NCI-H345 treated with DMSO at 0.1 percent for 48 hours (cell line): ENCODE measurements at regions not wholly inside any gene's neighbourhood (a gene's known extent, or its start where the extent isn't known, plus 50 kb on each side); places are given as distances from the start of the nearest gene placed in this dataset.
"Not testable (repeated sequence)": the region's sequence is repeated elsewhere in the genome, so short reads cannot be mapped to it uniquely, and the experiment has no call there.

Source experiments
- DNase-seq: peaks from one replicate; lab custom pipeline; 2025; ENCODE audit not compliant: unreplicated experiment; lab: John Stamatoyannopoulos, UW

DNA sequence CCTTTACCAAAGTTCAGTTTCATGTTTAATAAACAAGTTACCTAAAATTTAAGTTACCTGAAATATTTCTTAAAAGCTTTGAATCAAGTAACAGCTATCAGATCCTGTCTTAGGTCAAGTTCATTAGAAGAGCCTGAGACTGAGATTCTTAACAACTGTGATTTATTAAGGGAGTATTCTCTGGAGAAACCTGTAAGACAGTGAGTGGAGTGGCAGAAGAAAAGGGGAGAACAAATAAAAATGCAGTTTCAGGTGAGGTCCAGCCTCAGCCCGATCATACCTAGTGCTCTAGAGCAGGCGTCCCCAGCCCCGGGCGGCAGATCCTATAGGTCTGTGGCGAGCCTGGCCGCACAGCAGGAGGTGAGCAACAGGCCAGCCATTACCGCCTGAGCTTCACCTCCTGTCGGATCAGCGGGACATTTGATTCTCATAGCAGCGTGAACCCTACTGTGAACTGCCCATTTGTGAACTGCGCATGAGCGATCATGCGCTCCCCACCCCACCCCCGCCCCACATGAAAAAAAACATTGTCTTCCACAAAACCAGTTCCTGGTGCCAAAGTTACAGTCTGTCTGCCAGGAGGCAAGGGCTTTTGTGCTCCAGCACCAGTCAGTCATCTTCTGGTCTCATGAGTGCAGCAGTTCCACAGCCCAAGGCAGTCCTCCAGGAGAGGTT, 59.2 kb upstream of the ADGRB3 start:
- no peak for DNase-seq

DNA sequence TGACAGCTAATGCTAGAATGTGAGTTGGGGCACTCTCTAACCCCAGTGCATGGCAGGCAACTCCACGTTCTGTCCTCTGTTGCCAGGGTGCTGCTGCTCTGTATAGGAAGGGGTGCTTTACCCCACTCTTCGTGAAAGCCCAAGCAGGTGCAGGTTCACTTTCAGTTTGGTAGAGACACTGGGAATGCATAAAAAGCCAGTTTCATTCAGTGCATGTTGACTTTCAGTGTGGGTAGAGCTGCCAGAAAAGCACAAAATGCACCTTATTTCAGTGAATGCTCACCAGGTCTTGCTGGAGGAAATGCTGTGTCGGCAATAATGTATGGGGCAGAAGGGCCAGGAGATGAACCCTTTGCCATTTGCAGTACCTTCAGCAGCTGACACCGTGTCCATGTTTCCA, 62.1 kb upstream of the ADGRB3 start:
- no peak for DNase-seq

GRCh38 chr6:68572525-68572924, 62.6 kb upstream of the ADGRB3 start:
- DNase-seq = no peak

DNA sequence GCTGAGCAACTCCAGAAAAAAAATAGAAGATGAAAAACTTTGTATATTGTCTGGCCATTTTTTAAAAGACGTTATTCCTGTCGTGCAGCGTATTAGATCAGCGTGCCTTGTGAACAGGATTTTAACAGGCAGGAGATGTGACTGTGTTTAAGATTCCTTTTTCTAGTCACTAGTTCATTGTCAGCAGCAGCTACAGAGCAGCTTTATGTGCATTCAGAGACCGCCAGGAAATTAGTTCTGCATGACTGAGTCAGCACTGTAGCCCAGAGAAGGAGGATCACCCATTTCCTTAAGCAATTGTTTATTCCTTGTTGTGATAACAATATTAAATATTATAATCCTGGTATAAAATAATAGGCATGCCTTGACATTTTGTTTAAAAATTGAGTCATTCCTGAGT, 75.4 kb upstream of the ADGRB3 start:
- DNase-seq = peak; percentile 21

DNA sequence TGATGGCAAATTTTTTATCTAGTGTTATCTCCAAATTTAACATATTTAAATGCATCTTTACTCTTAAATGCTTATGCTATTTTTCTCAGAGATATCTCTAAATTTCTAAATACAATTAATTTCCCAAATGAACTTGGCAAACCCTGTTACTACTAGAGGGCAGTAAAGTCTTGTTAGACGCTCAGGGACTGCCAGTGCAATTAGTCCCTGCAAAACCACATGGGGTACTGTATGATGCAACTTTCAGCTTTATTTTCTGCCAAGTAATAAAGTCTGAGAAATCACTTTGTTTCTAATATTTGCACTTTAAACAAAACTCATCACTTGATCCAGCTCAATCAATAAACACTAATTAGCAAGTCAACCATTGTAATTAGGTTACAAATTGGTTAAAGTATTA, 76.0 kb upstream of the ADGRB3 start:
- DNase-seq = peak; percentile 59

- DNase-seq = no peak
These were observed 88.5 kb upstream of the ADGRB3 start for GRCh38 chr6:68546620-68547019.

DNA sequence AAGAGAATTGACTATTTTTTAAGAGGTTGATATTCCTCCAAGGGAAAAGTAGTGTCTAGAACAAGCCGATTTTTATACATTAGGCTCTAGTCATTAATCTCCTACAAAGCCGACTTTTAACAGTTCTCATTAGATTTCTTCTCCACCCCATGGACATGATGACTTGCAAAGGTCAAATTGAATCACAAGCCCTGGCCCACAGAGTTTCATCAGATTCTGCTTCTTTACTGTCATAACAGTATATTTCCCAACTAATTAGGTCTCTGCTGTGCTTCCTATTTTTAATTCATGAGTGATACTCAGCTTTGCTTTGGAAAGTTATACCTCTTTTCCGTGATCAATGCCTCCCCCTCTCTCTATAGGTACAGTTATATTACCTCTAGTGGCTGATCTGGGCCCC, 90.6 kb upstream of the ADGRB3 start:
- no peak for DNase-seq

GRCh38 chr6:68533339-68533795, 101.7 kb upstream of the ADGRB3 start:
- no peak for DNase-seq

DNA sequence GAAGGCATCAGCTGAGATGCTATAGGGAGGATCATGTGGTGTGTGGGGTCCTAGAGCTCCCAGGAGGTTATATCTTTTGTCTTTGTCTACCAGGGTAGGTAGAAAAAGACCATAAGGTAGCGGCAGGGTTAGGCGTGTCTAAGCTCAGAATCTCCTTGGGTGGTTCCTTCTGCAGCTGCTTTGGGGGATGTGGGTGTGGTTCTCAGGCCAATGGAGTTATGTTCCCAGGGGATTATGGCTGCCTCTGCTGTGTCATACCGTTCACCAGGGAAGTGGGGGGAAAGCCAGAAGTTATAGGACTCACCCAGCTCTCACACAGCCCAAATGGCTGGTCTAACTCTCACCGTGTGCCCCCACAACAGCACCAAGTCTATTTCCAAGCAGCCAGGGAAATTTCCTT, 107.4 kb upstream of the ADGRB3 start:
- no peak for DNase-seq

GRCh38 chr6:68506911-68507310, 128.2 kb upstream of the ADGRB3 start:
- no peak for DNase-seq

DNA sequence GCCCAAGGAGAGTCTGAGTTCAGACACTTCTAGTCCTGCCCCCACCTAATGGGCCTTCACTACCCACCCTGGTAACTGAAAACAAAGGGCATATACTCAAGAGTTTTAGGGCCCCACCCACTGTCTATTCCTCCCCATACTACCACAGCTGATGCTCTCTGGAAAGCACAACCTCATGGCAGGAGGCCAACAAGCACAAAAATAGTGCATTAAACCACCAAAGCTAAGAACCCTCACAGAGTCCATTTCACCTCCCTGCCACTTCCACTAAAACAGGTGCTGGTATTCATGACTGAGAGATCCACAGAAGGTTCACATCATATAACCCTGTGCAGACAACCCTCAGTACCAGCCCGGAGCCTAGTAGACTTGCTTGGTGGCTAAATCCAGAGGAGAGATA, 132.1 kb upstream of the ADGRB3 start:
- DNase-seq = peak; percentile 4

DNA sequence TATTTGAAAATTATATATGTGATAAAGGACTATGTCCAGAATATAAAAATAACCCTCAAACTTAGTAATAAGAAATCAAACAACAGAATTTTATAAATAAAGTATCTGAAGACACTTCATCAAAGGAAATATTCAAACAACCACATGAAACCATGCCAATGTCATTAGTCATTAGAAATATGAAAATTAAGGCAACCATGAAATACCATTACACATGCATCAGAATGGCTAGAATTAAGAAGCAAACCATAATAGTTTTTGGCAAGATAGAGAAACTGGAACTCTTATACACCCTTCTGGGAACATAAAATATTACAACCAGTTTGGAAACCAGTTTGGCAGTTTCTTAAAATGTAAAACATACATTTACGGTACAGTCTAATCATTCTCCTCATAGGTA, 137.2 kb upstream of the ADGRB3 start:
- no peak for DNase-seq

GRCh38 chr6:68494880-68495279, 140.2 kb upstream of the ADGRB3 start:
- not testable (repeated sequence) for DNase-seq

DNA sequence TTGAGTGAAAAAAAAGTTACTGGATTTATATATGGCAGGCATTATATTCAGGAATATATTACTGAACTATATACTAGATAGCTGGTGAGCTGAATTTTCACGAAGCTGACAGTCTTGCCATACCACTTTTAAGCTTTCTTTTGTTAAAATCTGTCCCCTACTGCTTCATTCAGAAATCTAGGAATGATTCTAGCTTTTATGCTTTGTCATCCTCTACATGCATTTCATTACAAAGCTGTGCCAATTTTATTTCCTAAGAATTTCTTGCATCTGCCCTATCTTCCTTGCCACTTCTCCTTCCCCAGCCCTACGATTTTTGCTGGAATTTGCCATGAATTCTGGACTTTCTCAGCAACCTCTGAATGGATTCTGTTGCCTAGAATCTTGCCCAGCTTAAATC, 158.5 kb upstream of the ADGRB3 start:
- DNase-seq = no peak

- DNase-seq = no peak
These were observed 161.5 kb upstream of the ADGRB3 start for GRCh38 chr6:68473433-68474210.

- DNase-seq = no peak
These were observed 166.7 kb upstream of the ADGRB3 start for GRCh38 chr6:68468244-68468884.

DNA sequence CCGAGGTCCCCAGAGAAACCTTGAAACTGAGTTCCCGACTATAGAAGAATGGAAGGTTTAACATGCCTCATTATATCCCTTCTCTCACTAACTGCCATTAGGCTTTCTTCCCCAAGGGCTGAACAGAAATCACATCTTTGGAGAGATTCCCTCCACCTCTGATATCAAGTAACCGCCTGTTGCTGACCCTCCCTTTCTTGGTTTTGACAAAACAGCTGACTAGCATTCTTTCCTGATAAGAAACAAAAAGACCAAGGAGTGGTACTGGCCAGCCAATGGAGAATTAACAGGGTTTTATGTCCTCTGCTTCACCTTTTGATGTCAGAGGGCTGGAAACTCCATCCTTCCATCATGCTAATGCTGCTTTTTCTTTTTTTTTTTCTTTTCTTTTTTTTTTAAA, 176.6 kb upstream of the ADGRB3 start:
- no peak for DNase-seq

- DNase-seq = no peak
These were observed 188.0 kb upstream of the ADGRB3 start for GRCh38 chr6:68447112-68447511.

DNA sequence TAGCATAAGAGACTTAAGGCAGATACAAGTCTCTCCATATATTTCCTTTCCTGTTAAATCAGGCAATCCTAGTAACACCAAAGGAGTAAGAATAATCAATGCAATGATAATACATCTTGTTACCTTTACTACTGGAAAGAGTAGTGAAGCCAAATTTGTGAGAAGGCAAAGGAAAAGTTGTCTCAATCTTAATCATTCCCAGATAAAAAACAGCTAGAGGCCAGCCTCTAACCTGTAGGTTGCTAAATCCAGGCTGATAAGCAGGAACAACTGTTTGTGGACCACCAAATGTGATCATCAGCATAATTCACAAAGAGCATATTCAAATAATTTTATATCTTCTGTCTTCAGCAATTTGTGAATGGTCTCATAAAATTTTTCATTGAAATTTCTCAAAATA, 189.2 kb upstream of the ADGRB3 start:
- no peak for DNase-seq

GRCh38 chr6:68443704-68444103, 191.4 kb upstream of the ADGRB3 start:
- no peak for DNase-seq

- DNase-seq = no peak
These were observed 207.5 kb upstream of the ADGRB3 start for GRCh38 chr6:68427630-68428029.

DNA sequence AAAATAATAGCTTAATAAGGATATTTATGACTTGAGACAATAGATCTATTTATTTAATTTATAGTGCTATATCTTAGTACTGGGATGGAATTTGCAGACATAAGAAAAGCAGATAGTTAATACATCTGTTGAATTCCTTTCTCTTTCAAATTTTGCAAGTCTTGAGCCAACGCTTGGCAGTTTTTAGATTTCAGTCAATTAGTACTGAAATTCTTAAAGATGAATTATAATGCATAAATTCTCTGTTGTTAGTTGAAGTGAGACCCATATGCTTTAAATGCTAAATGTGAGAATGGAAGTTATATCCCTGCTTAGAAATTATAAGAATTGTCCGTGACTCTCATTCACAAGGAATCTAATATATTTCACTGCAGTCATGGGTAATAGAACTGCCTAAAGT, 225.1 kb upstream of the ADGRB3 start:
- DNase-seq = no peak
